Thymus (tissue), 11 donors: ENCODE measurements at regions not wholly inside any gene's neighbourhood (a gene's known extent, or its start where the extent isn't known, plus 50 kb on each side); places are given as distances from the start of the nearest gene placed in this dataset.

Source experiments
- DNase-seq, 9 donors: peaks; one replicate each; pipeline ENCODE4 v3.0.0-alpha.2; 2013; ENCODE audit warnings: low spot score in 9 of 9, low read depth in 6 of 9, missing footprints in 1 of 9
- H3K27ac ChIP-seq, 2 donors: one replicate each; pipeline ENCODE4 v1.5.1; 2013; ENCODE audit warnings: control low read depth in 1 of 2, low read depth in 1 of 2, low read length in 1 of 2, mild to moderate bottlenecking in 1 of 2, moderate library complexity in 1 of 2
- H3K27me3 ChIP-seq, 2 donors: one replicate each; pipeline ENCODE4 v1.5.1; 2013; ENCODE audit warnings: low read length in 1 of 2; ENCODE audit not compliant: control insufficient read depth in 2 of 2, insufficient read depth in 1 of 2
- H3K36me3 ChIP-seq, 2 donors: one replicate each; pipeline ENCODE4 v1.5.1; 2013; ENCODE audit warnings: low read length in 1 of 2, mild to moderate bottlenecking in 1 of 2, moderate library complexity in 1 of 2; ENCODE audit not compliant: control insufficient read depth in 2 of 2, insufficient read depth in 2 of 2
- H3K4me1 ChIP-seq, 2 donors: one replicate each; pipeline ENCODE4 v1.5.1; 2013; ENCODE audit warnings: low read length in 2 of 2; ENCODE audit not compliant: control insufficient read depth in 2 of 2, insufficient read depth in 2 of 2
- H3K4me3 ChIP-seq, 2 donors: one replicate each; pipeline ENCODE4 v1.5.1; 2013; ENCODE audit warnings: low read length in 2 of 2, control low read depth in 1 of 2, mild to moderate bottlenecking in 1 of 2
- H3K9me3 ChIP-seq, 2 donors: one replicate each; pipeline ENCODE4 v1.5.1; 2013; ENCODE audit warnings: low read length in 1 of 2, mild to moderate bottlenecking in 1 of 2; ENCODE audit not compliant: control insufficient read depth in 2 of 2, insufficient read depth in 1 of 2
- WGBS: extraction: QIAGEN DNeasy Blood & Tissue Kit; methylation state at CpG from one replicate; pipeline ENCODE4 v1.1.7; 2013; 5-methylcytosine and 5-hydroxymethylcytosine counted together
- donor health status: healthy.

GRCh38 chr4:180564026-180564425 lies 1679.2 kb upstream of the TENM3 start:
- Histone ChIP-seq H3K4me1 (no peaks in the 10 kb centered on the region), H3K27ac (no peak overlapping the region), H3K9me3 (no peaks in the 10 kb centered on the region), H3K4me3 (no peak overlapping the region), H3K27me3 (no peaks in the 10 kb centered on the region), H3K36me3 (no peaks in the 10 kb centered on the region)
- 90% methylated on average over 3 of the region's 3 CpGs for WGBS
- no peak for DNase-seq

- Histone ChIP-seq H3K27ac (no peak overlapping the region), H3K27me3 (no peaks in the 10 kb centered on the region), H3K4me3 (no peak overlapping the region), H3K9me3 (no peaks in the 10 kb centered on the region), H3K36me3 (no peaks in the 10 kb centered on the region), H3K4me1 (no peaks in the 10 kb centered on the region)
- no peak for DNase-seq
- 92% methylated on average over 5 of the region's 5 CpGs for WGBS
These were observed 1678.8 kb upstream of the TENM3 start for GRCh38 chr4:180564448-180564847.

DNA sequence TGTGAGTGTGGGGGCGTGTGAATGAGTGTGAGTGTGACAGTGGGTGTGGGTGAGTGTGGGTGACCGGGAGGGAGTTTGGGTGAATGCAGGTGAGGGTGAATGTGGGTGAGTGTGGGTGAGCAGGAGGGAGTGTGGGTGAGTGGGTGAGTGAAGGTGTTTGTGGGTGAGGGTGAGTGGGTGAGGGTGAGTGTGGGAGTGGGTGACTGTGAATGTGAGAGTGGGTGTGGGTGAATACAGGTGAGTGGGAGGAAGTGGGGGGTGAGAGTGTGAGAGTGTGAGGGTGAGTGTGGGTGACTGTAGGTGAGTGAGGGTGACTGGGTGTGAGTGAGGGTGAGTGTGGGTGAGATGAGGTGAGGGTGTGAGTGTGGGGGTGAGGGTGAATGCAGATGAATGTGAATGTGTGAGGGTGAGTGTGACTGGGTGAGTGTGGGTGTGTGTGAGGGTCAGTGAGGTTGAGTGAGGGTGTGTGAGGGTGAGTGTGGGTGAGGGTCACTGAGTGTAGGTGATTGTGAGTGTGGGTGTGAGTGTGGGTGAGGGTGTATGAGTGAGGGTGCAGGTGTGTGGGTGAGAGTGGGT lies 1677.3 kb upstream of the TENM3 start:
- H3K36me3 ChIP-seq, result no peaks in the 10 kb centered on the region
- WGBS, result 95% methylated on average over 2 of the region's 2 CpGs
- DNase-seq, result no peak
- no peaks in the 10 kb centered on the region for H3K4me1 ChIP-seq
- H3K27ac ChIP-seq, result no peak overlapping the region
- no peaks in the 10 kb centered on the region for H3K9me3 ChIP-seq
- no peaks in the 10 kb centered on the region for H3K27me3 ChIP-seq
- H3K4me3 ChIP-seq, result no peak overlapping the region

DNA sequence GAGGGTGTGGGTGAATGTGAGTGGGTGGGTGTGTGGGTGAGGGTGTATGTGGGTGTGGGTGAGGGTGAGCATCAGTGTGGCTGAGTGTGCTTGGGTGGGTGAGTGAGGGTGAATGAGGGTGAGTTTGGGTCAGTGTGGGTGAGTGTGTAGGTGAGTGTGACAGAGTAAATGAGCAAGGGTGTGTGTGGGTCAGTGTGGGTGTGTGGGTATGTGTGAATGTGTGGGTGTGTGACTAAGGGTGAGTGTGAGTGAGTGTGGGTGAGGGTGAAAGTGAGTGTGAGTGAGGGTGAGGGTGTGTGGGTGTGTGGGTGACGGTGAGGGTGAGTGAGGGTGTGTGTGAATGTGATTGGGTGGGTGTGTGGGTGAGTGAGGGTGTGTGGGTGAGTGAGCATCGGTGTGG lies 1676.7 kb upstream of the TENM3 start:
- WGBS, result 94% methylated on average over 2 of the region's 2 CpGs
- Histone ChIP-seq H3K4me1 (no peaks in the 10 kb centered on the region), H3K4me3 (no peak overlapping the region), H3K27ac (no peak overlapping the region), H3K36me3 (no peaks in the 10 kb centered on the region), H3K27me3 (no peaks in the 10 kb centered on the region), H3K9me3 (no peaks in the 10 kb centered on the region)
- DNase-seq, result no peak

GRCh38 chr4:180567080-180567479 lies 1676.1 kb upstream of the TENM3 start:
- DNase-seq, result no peak
- 94% methylated on average over 7 of the region's 7 CpGs for WGBS
- Histone ChIP-seq H3K9me3 (no peaks in the 10 kb centered on the region), H3K4me3 (no peak overlapping the region), H3K27ac (no peak overlapping the region), H3K27me3 (no peaks in the 10 kb centered on the region), H3K4me1 (no peaks in the 10 kb centered on the region), H3K36me3 (no peaks in the 10 kb centered on the region)

- Histone ChIP-seq H3K27me3 (no peaks in the 10 kb centered on the region), H3K9me3 (no peaks in the 10 kb centered on the region), H3K4me1 (no peaks in the 10 kb centered on the region), H3K27ac (no peak overlapping the region), H3K4me3 (no peak overlapping the region), H3K36me3 (no peaks in the 10 kb centered on the region)
- DNase-seq, result no peak
- 96% methylated on average over 7 of the region's 7 CpGs for whole genome bisulfite sequencing
These were observed 1671.6 kb upstream of the TENM3 start for GRCh38 chr4:180571516-180572055.

- H3K9me3 ChIP-seq, result no peaks in the 10 kb centered on the region
- WGBS, result 89% methylated on average over 2 of the region's 2 CpGs
- no peaks in the 10 kb centered on the region for H3K36me3 ChIP-seq
- no peaks in the 10 kb centered on the region for H3K4me1 ChIP-seq
- no peaks in the 10 kb centered on the region for H3K27me3 ChIP-seq
- no peak for DNase-seq
- H3K27ac ChIP-seq, result no peak overlapping the region
- no peak overlapping the region for H3K4me3 ChIP-seq
These were observed 1665.0 kb upstream of the TENM3 start for GRCh38 chr4:180578175-180578574.

DNA sequence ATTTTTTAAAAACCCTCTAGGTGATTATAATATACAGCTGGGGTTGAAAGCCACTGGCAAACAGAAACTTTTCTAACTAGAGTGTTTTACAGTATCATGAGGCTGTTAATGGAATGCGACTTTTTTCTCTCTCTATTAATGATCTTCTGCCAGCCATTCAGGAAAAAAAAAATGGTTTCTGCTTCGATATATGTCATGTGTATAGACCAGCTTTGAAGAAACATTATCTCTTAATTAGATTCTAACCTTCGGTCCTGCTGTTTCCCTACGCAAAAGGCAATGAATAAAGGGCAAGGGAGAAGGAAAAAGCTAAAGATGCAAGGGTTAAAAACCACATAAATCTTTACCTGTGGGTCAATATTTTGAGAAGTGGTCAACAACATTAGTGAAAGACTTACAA lies 1662.1 kb upstream of the TENM3 start:
- H3K4me1 ChIP-seq, result no peaks in the 10 kb centered on the region
- H3K4me3 ChIP-seq, result no peak overlapping the region
- H3K27me3 ChIP-seq, result no peaks in the 10 kb centered on the region
- WGBS, result 92% methylated on average over 4 of the region's 4 CpGs
- DNase-seq, result no peak
- H3K27ac ChIP-seq, result no peak overlapping the region
- H3K36me3 ChIP-seq, result no peaks in the 10 kb centered on the region
- no peaks in the 10 kb centered on the region for H3K9me3 ChIP-seq

DNA sequence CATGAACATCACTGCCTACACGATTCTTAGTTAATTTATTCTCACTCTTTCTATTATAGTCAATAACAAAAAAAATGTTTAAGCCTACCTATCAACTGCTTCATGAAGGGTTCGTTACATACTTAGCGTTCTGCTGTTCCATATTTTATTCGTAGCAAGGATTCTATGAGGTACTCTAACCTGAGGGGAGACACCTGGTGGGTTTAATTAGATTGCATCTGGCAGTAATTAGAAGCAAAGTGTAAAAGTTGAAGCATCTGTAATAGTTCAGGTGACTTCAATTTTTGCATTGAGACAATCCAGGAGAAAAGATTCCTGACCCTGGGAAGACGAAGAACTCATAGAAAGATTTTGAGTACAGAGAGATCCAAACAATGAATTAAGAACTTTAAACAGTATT lies 1655.8 kb upstream of the TENM3 start:
- Histone ChIP-seq H3K27me3 (no peaks in the 10 kb centered on the region), H3K9me3 (no peaks in the 10 kb centered on the region), H3K27ac (no peak overlapping the region), H3K4me1 (no peaks in the 10 kb centered on the region), H3K36me3 (no peaks in the 10 kb centered on the region), H3K4me3 (no peak overlapping the region)
- no peak for DNase-seq
- whole genome bisulfite sequencing, result 85% methylated on average over 5 of the region's 5 CpGs
